ENCODE measurements at regions not wholly inside any gene's neighbourhood (a gene's known extent, or its start where the extent isn't known, plus 50 kb on each side); places are given as distances from the start of the nearest gene placed in this dataset.

DNA sequence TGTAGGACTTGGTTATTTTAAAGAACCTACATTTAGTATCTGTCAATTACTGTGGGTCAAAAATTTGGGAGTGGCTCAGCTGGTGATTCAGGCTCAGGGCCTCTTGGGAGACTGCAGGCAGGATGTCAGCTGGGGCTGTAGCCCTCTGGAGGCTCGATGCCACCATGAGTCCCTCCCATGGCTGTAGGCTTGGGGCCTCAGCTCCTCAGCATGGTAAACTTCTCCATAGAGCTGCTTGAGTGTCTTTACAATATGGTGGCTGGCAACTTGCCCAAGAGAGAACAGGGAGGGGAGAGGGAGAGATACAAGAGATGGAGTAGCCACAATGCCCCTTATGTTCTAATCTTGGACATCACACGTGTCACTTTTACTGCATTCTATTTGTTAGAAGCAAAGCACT, 470.4 kb downstream of the CDH26 start:
- no peak for DNase-seq
- Histone ChIP-seq H3K27ac (no peak overlapping the region), H3K4me1 (no peaks in the 10 kb centered on the region), H3K9me3 (no peaks in the 10 kb centered on the region), H3K4me3 (no peak overlapping the region), H3K36me3 (no peaks in the 10 kb centered on the region), H3K27me3 (ENCODE audit: low read depth) (no peaks in the 10 kb centered on the region)
- intact Hi-C loops (cut with DNase I) = no loop called here
- TF ChIP-seq, protein P1, sequence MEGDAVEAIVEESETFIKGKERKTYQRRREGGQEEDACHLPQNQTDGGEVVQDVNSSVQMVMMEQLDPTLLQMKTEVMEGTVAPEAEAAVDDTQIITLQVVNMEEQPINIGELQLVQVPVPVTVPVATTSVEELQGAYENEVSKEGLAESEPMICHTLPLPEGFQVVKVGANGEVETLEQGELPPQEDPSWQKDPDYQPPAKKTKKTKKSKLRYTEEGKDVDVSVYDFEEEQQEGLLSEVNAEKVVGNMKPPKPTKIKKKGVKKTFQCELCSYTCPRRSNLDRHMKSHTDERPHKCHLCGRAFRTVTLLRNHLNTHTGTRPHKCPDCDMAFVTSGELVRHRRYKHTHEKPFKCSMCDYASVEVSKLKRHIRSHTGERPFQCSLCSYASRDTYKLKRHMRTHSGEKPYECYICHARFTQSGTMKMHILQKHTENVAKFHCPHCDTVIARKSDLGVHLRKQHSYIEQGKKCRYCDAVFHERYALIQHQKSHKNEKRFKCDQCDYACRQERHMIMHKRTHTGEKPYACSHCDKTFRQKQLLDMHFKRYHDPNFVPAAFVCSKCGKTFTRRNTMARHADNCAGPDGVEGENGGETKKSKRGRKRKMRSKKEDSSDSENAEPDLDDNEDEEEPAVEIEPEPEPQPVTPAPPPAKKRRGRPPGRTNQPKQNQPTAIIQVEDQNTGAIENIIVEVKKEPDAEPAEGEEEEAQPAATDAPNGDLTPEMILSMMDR (IDR thresholded peaks at IDR 0.05) = no peak
- ATAC-seq = no peak

DNA sequence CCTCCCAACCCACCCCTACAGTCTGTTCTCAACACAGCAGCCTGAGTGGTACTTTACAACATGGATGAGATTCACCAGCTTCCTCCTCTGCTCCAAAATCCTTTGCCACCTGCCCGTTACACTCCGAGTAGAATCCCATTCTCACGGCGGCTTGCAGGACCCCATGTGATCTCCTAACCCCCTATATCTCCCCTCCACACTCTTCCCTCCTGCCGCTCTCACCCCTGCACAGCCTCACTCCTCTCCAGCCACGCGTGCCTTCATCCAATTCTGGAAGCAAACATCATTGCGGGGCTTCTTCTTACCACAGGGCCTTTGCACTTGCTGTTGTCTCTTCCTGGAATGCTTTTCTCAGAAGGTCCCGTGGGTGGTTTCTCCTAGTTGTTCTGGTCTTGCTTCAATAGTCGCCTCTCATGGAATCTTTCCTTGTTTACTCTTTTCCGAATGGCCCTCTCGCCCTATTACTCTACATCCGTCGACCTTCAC, 472.3 kb downstream of the CDH26 start:
- DNase-seq (no peak), ATAC-seq (no peak)
- intact Hi-C loops (cut with DNase I) = no loop called here
- no peak overlapping the region for H3K27ac ChIP-seq
- H3K4me3 ChIP-seq = no peak overlapping the region
- TF ChIP-seq, protein P1 (IDR thresholded peaks at IDR 0.05) = no peak
- H3K9me3 ChIP-seq = no peaks in the 10 kb centered on the region
- H3K4me1 ChIP-seq = no peaks in the 10 kb centered on the region
- no peaks in the 10 kb centered on the region for H3K27me3 ChIP-seq (ENCODE audit: low read depth)
- no peaks in the 10 kb centered on the region for H3K36me3 ChIP-seq

DNA sequence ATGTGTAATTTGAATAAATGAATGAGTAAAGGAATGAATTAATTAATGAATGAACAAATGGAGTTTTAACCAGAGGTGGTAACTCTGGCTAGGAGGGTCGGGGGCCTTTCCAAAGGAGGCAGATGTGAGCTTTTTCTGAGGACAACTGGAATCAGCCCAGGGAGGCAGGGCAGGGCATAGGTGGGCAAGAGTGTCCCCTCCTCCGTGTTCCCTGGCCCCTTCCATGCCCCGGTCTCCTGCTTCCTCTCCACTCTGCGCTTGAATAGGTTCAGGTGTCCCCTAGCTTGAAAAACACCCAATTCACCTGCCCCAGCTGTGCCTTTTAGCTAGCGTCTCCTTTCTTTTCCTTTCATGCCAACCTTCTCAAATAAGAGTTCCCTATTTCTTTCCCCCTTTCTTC, 473.1 kb downstream of the CDH26 start:
- no peak for ATAC-seq
- Histone ChIP-seq H3K27ac (no peak overlapping the region), H3K4me3 (no peak overlapping the region), H3K36me3 (no peaks in the 10 kb centered on the region), H3K27me3 (ENCODE audit: low read depth) (no peaks in the 10 kb centered on the region), H3K4me1 (no peaks in the 10 kb centered on the region), H3K9me3 (no peaks in the 10 kb centered on the region)
- intact Hi-C loops (cut with DNase I) = no loop called here
- no peak for DNase-seq
- TF ChIP-seq, protein P1 (IDR thresholded peaks at IDR 0.05) = no peak

- Histone ChIP-seq H3K36me3 (no peaks in the 10 kb centered on the region), H3K4me1 (no peaks in the 10 kb centered on the region), H3K9me3 (no peaks in the 10 kb centered on the region), H3K27ac (no peak overlapping the region), H3K4me3 (no peak overlapping the region), H3K27me3 (ENCODE audit: low read depth) (no peaks in the 10 kb centered on the region)
- ATAC-seq = no peak
- TF ChIP-seq, protein P1 (IDR thresholded peaks at IDR 0.05) = no peak
- DNase-seq = no peak
- intact Hi-C loops (cut with DNase I) = no loop called here
Measured at GRCh38 chr20:60437418-60437817, 479.2 kb downstream of the CDH26 start.

GRCh38 chr20:60446267-60447111, 488.3 kb downstream of the CDH26 start:
- Histone ChIP-seq H3K27me3 (ENCODE audit: low read depth) (no peaks in the 10 kb centered on the region), H3K4me3 (no peak overlapping the region), H3K9me3 (no peaks in the 10 kb centered on the region), H3K4me1 (no peaks in the 10 kb centered on the region), H3K27ac (no peak overlapping the region), H3K36me3 (no peaks in the 10 kb centered on the region)
- TF ChIP-seq, protein P1 (IDR thresholded peaks at IDR 0.05) = no peak
- ATAC-seq (no peak), DNase-seq (no peak)
- intact Hi-C loops (cut with DNase I) = no loop called here
